Uterus (tissue), 2 donors: ENCODE measurements at regions not wholly inside any gene's neighbourhood (a gene's known extent, or its start where the extent isn't known, plus 50 kb on each side); places are given as distances from the start of the nearest gene placed in this dataset.

Source experiments
- CTCF ChIP-seq, 4 experiments: fragments of 200-600 bp in 2 of 4; fragments of 450-650 bp in 2 of 4; sonication (generic) in 2 of 4; IDR thresholded peaks; one replicate each; pipeline ENCODE4 v1.5.1; 2016 to 2019; ENCODE audit warnings: antibody characterized with exemption in 4 of 4, mild to moderate bottlenecking in 2 of 4, moderate library complexity in 1 of 4
- POLR2A ChIP-seq, 2 donors: fragments of 450-650 bp; IDR thresholded peaks; one replicate each; pipeline ENCODE4 v1.6.1; 2016; ENCODE audit warnings: antibody characterized with exemption in 2 of 2, mild to moderate bottlenecking in 1 of 2, moderate library complexity in 1 of 2

- TF ChIP-seq CTCF (IDR thresholded peaks at IDR 0.05) (no peak), POLR2A (IDR thresholded peaks at IDR 0.05) (no peak)
These were observed 228.3 kb upstream of the ZNF32 start for GRCh38 chr10:43876976-43877375.
